Neural progenitor cell (in vitro differentiated cells): ENCODE measurements at regions not wholly inside any gene's neighbourhood (a gene's known extent, or its start where the extent isn't known, plus 50 kb on each side); places are given as distances from the start of the nearest gene placed in this dataset.
A peak's percentile ranks its signal among the peaks of the same experiment; 100 is the strongest.

ENCODE experiments used
- DNase-seq: peaks from one replicate; pipeline ENCODE4 v3.0.0-alpha.2; 2016; ENCODE audit warnings: low spot score
- H2AFZ ChIP-seq: fragments of 200-600 bp; sonication (generic); replicated peaks from 2 replicates; pipeline ENCODE4 v1.6.1; 2016; ENCODE audit warnings: antibody characterized with exemption
- H3F3A ChIP-seq: fragments of 200-600 bp; sonication (generic); 2 replicates; pipeline ENCODE4 v1.6.1; 2016; ENCODE audit warnings: antibody characterized with exemption, low read depth
- H3K27ac ChIP-seq: fragments of 200-600 bp; sonication (generic); 2 replicates; pipeline ENCODE4 v1.5.1; 2016; ENCODE audit warnings: mild to moderate bottlenecking
- H3K27me3 ChIP-seq: fragments of 200-600 bp; sonication (generic); 2 replicates; pipeline ENCODE4 v1.6.1; 2016; ENCODE audit warnings: mild to moderate bottlenecking, moderate library complexity
- H3K36me3 ChIP-seq: fragments of 200-600 bp; sonication (generic); 2 replicates; pipeline ENCODE4 v1.5.1; 2016
- H3K4me1 ChIP-seq: fragments of 200-600 bp; sonication (generic); 2 replicates; pipeline ENCODE4 v1.6.1; 2016; ENCODE audit warnings: mixed run types
- H3K4me2 ChIP-seq: fragments of 200-600 bp; sonication (generic); 2 replicates; pipeline ENCODE4 v1.6.1; 2016
- H3K4me3 ChIP-seq: fragments of 200-600 bp; sonication (generic); 2 replicates; pipeline ENCODE4 v1.5.1; 2016
- H3K79me2 ChIP-seq: fragments of 200-600 bp; sonication (generic); 2 replicates; pipeline ENCODE4 v1.6.1; 2016; ENCODE audit warnings: low read depth
- H3K9ac ChIP-seq: fragments of 200-600 bp; sonication (generic); 2 replicates; pipeline ENCODE4 v1.6.1; 2016
- H3K9me3 ChIP-seq: fragments of 200-600 bp; sonication (generic); 2 replicates; pipeline ENCODE4 v1.5.1; 2016; ENCODE audit warnings: low read depth
- H4K20me1 ChIP-seq: fragments of 200-600 bp; sonication (generic); 2 replicates; pipeline ENCODE4 v1.6.1; 2016; ENCODE audit warnings: low read depth
- H3K27ac Mint-ChIP-seq: 3 replicates; pipeline ENCODE4 v1.8.0; 2021; ENCODE audit warnings: mixed read lengths
- H3K27me3 Mint-ChIP-seq: 2 replicates; pipeline ENCODE4 v1.8.0; 2022; ENCODE audit warnings: low read depth, mild to moderate bottlenecking, inconsistent platforms, moderate library complexity, mixed read lengths; ENCODE audit not compliant: insufficient read depth
- H3K36me3 Mint-ChIP-seq: 3 replicates; pipeline ENCODE4 v1.8.0; 2021; ENCODE audit warnings: mixed read lengths
- H3K4me1 Mint-ChIP-seq: 3 replicates; pipeline ENCODE4 v1.8.0; 2021; ENCODE audit warnings: mixed read lengths
- H3K4me3 Mint-ChIP-seq: 3 replicates; pipeline ENCODE4 v1.8.0; 2021; ENCODE audit warnings: mild to moderate bottlenecking, moderate library complexity, mixed read lengths
- H3K9me3 Mint-ChIP-seq: 3 replicates; pipeline ENCODE4 v1.8.0; 2020; ENCODE audit warnings: mixed read lengths
- EZH2 ChIP-seq: fragments of 200-600 bp; sonication (generic); IDR thresholded peaks from 2 replicates; pipeline ENCODE4 v1.6.1; 2017; ENCODE audit warnings: antibody characterized with exemption, mild to moderate bottlenecking, moderate library complexity
- EZH2phosphoT487 ChIP-seq: fragments of 200-600 bp; sonication (generic); IDR thresholded peaks from 2 replicates; pipeline ENCODE4 v1.6.1; 2017; ENCODE audit warnings: antibody characterized with exemption
- TF ChIP-seq, protein P1 (sequence below): fragments of 200-600 bp; sonication (generic); IDR thresholded peaks from 2 replicates; pipeline ENCODE4 v1.5.1; 2017; ENCODE audit warnings: antibody characterized with exemption, mild to moderate bottlenecking

- no peak overlapping the region for H3K27ac Mint-ChIP-seq
- Histone ChIP-seq H3K79me2 (no peaks in the 10 kb centered on the region), H3K36me3 (no peaks in the 10 kb centered on the region), H2AFZ (no peak overlapping the region), H3K9me3 (no peaks in the 10 kb centered on the region), H3K27me3 (no peaks in the 10 kb centered on the region), H4K20me1 (no peaks in the 10 kb centered on the region), H3K4me3 (no peak overlapping the region), H3K27ac (no peak overlapping the region), H3K9ac (no peak overlapping the region), H3F3A (no peaks in the 10 kb centered on the region), H3K4me2 (no peak overlapping the region), H3K4me1 (no peaks in the 10 kb centered on the region)
- TF ChIP-seq EZH2 (no peak), EZH2phosphoT487 (no peak)
- TF ChIP-seq, protein P1, sequence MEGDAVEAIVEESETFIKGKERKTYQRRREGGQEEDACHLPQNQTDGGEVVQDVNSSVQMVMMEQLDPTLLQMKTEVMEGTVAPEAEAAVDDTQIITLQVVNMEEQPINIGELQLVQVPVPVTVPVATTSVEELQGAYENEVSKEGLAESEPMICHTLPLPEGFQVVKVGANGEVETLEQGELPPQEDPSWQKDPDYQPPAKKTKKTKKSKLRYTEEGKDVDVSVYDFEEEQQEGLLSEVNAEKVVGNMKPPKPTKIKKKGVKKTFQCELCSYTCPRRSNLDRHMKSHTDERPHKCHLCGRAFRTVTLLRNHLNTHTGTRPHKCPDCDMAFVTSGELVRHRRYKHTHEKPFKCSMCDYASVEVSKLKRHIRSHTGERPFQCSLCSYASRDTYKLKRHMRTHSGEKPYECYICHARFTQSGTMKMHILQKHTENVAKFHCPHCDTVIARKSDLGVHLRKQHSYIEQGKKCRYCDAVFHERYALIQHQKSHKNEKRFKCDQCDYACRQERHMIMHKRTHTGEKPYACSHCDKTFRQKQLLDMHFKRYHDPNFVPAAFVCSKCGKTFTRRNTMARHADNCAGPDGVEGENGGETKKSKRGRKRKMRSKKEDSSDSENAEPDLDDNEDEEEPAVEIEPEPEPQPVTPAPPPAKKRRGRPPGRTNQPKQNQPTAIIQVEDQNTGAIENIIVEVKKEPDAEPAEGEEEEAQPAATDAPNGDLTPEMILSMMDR = no peak
- H3K4me1 Mint-ChIP-seq = no peaks in the 10 kb centered on the region
- no peaks in the 10 kb centered on the region for H3K27me3 Mint-ChIP-seq
- DNase-seq = no peak
- H3K9me3 Mint-ChIP-seq = peaks cover 15% of the 10 kb centered on the region
- no peak overlapping the region for H3K4me3 Mint-ChIP-seq
- peaks cover 23% of the 10 kb centered on the region for H3K36me3 Mint-ChIP-seq
Observed at GRCh38 chr7:12985228-12985627, 297.8 kb downstream of the ARL4A start.

- Histone ChIP-seq H3K4me3 (no peak overlapping the region), H3F3A (no peaks in the 10 kb centered on the region), H4K20me1 (no peaks in the 10 kb centered on the region), H3K27ac (no peak overlapping the region), H3K9me3 (no peaks in the 10 kb centered on the region), H3K4me1 (no peaks in the 10 kb centered on the region), H3K4me2 (no peak overlapping the region), H3K27me3 (no peaks in the 10 kb centered on the region), H2AFZ (peak overlapping the region; percentile 52), H3K9ac (no peak overlapping the region), H3K79me2 (no peaks in the 10 kb centered on the region), H3K36me3 (no peaks in the 10 kb centered on the region)
- Mint-ChIP-seq H3K36me3 (peaks cover 25% of the 10 kb centered on the region), H3K27me3 (no peaks in the 10 kb centered on the region), H3K4me3 (no peak overlapping the region), H3K27ac (no peak overlapping the region), H3K9me3 (peaks cover 17% of the 10 kb centered on the region), H3K4me1 (no peaks in the 10 kb centered on the region)
- no peak for TF ChIP-seq EZH2
- no peak for DNase-seq
Observed at GRCh38 chr7:12985752-12986151, 298.3 kb downstream of the ARL4A start.

- H3K4me1 Mint-ChIP-seq = no peaks in the 10 kb centered on the region
- Histone ChIP-seq H3K9ac (no peak overlapping the region), H3K36me3 (no peaks in the 10 kb centered on the region), H3K9me3 (no peaks in the 10 kb centered on the region), H2AFZ (no peak overlapping the region), H4K20me1 (no peaks in the 10 kb centered on the region), H3K4me1 (no peaks in the 10 kb centered on the region), H3K27me3 (no peaks in the 10 kb centered on the region), H3K27ac (no peak overlapping the region), H3F3A (no peaks in the 10 kb centered on the region), H3K4me2 (no peak overlapping the region), H3K4me3 (no peak overlapping the region), H3K79me2 (no peaks in the 10 kb centered on the region)
- no peak for DNase-seq
- peaks cover 17% of the 10 kb centered on the region for H3K9me3 Mint-ChIP-seq
- TF ChIP-seq EZH2 = no peak
- TF ChIP-seq, protein P1 = no peak
- no peak for TF ChIP-seq EZH2phosphoT487
- H3K36me3 Mint-ChIP-seq = peaks cover 22% of the 10 kb centered on the region
- H3K27me3 Mint-ChIP-seq = no peaks in the 10 kb centered on the region
- H3K27ac Mint-ChIP-seq = no peak overlapping the region
- no peak overlapping the region for H3K4me3 Mint-ChIP-seq
Observed at GRCh38 chr7:12987238-12987637, 299.8 kb downstream of the ARL4A start.

GRCh38 chr7:12990440-12990839 is 303.0 kb downstream of the ARL4A start:
- H2AFZ ChIP-seq = no peak overlapping the region
- peaks cover 3% of the 10 kb centered on the region for H3K27me3 Mint-ChIP-seq
- H3K27me3 ChIP-seq = no peaks in the 10 kb centered on the region

More at GRCh38 chr7:12990440-12990839, 303.0 kb downstream of the ARL4A start:
- no peak overlapping the region for H3K4me2 ChIP-seq
- no peaks in the 10 kb centered on the region for H3F3A ChIP-seq
- Mint-ChIP-seq H3K4me3 (no peak overlapping the region), H3K36me3 (peaks cover 11% of the 10 kb centered on the region), H3K4me1 (no peaks in the 10 kb centered on the region), H3K27ac (no peak overlapping the region), H3K9me3 (peaks cover 14% of the 10 kb centered on the region)
- no peak overlapping the region for H3K4me3 ChIP-seq
- H3K36me3 ChIP-seq = no peaks in the 10 kb centered on the region
- H3K79me2 ChIP-seq = no peaks in the 10 kb centered on the region
- H4K20me1 ChIP-seq = no peaks in the 10 kb centered on the region
- H3K9ac ChIP-seq = no peak overlapping the region
- H3K9me3 ChIP-seq = no peaks in the 10 kb centered on the region
- no peak overlapping the region for H3K27ac ChIP-seq
- TF ChIP-seq EZH2 = no peak
- TF ChIP-seq, protein P1 = no peak
- no peaks in the 10 kb centered on the region for H3K4me1 ChIP-seq
- DNase-seq = no peak
